HG02884 (cell line): ENCODE measurements at regions not wholly inside any gene's neighbourhood (a gene's known extent, or its start where the extent isn't known, plus 50 kb on each side); places are given as distances from the start of the nearest gene placed in this dataset.
"Not testable (repeated sequence)": the region's sequence is repeated elsewhere in the genome, so short reads cannot be mapped to it uniquely, and the experiment has no call there.

Experiments used
- ATAC-seq: cut with Tn5 transposase; IDR thresholded peaks from one replicate; pipeline ENCODE4 v1.9.1; 2021; ENCODE audit warnings: mild to moderate bottlenecking, moderate library complexity; ENCODE audit not compliant: unreplicated experiment

GRCh38 chr4:33746979-33747378, 2497.3 kb downstream of the ARAP2 start:
- ATAC-seq: no peak

GRCh38 chr4:33751050-33751449, 2493.3 kb downstream of the ARAP2 start:
- ATAC-seq: no peak

GRCh38 chr4:33772582-33772981, 2471.7 kb downstream of the ARAP2 start:
- no peak for ATAC-seq

- ATAC-seq: no peak
Observed at GRCh38 chr4:33780952-33781791, 2463.1 kb downstream of the ARAP2 start.

- no peak for ATAC-seq
Observed at GRCh38 chr4:33785843-33786242, 2458.5 kb downstream of the ARAP2 start.

- no peak for ATAC-seq
Observed at GRCh38 chr4:33802578-33802977, 2441.7 kb downstream of the ARAP2 start.

GRCh38 chr4:33825685-33826084, 2418.6 kb downstream of the ARAP2 start:
- ATAC-seq: no peak

- ATAC-seq: not testable (repeated sequence)
Observed at GRCh38 chr4:33829356-33829755, 2415.0 kb downstream of the ARAP2 start.

GRCh38 chr4:33831442-33832066, 2412.8 kb downstream of the ARAP2 start:
- no peak for ATAC-seq

- ATAC-seq: not testable (repeated sequence)
Observed at GRCh38 chr4:33835764-33836163, 2408.6 kb downstream of the ARAP2 start.

GRCh38 chr4:33837043-33837838, 2407.1 kb downstream of the ARAP2 start:
- ATAC-seq: no peak

GRCh38 chr4:33841120-33841519, 2403.2 kb downstream of the ARAP2 start:
- no peak for ATAC-seq

GRCh38 chr4:33850371-33850902, 2393.9 kb downstream of the ARAP2 start:
- no peak for ATAC-seq

- ATAC-seq: not testable (repeated sequence)
Observed at GRCh38 chr4:33853670-33854069, 2390.6 kb downstream of the ARAP2 start.

- ATAC-seq: no peak
Observed at GRCh38 chr4:33864290-33864859, 2379.9 kb downstream of the ARAP2 start.

- no peak for ATAC-seq
Observed at GRCh38 chr4:33873791-33874190, 2370.5 kb downstream of the ARAP2 start.

- ATAC-seq: no peak
Observed at GRCh38 chr4:33878710-33879109, 2365.6 kb downstream of the ARAP2 start.

GRCh38 chr4:33881176-33881575, 2363.1 kb downstream of the ARAP2 start:
- no peak for ATAC-seq

GRCh38 chr4:33882246-33882990, 2361.9 kb downstream of the ARAP2 start:
- no peak for ATAC-seq

GRCh38 chr4:33883111-33883510, 2361.2 kb downstream of the ARAP2 start:
- no peak for ATAC-seq
